Activated CD4-positive, alpha-beta T cell treated with anti-CD3 and anti-CD28 coated beads for 36 hours (primary cell): ENCODE measurements at regions not wholly inside any gene's neighbourhood (a gene's known extent, or its start where the extent isn't known, plus 50 kb on each side); places are given as distances from the start of the nearest gene placed in this dataset.

Experiments
- ATAC-seq: fragments of 200-7000 bp; cut with Tn5 transposase; one replicate; pipeline ENCODE4 v1.10.0; 2021; ENCODE audit warnings: mild to moderate bottlenecking, moderate library complexity
- CTCF ChIA-PET: fragments of 350-600 bp; sonication (Branson Sonifier 250); formaldehyde crosslinking; loops from one replicate; lab custom pipeline; 2021; ENCODE audit warnings: antibody characterized with exemption; lab: Charles Lee
- POLR2A ChIA-PET: fragments of 350-600 bp; sonication (Branson Sonifier 250); formaldehyde crosslinking; loops from one replicate; lab custom pipeline; 2021; ENCODE audit warnings: antibody characterized with exemption, inconsistent platforms; lab: Charles Lee
- DNase-seq: peaks from one replicate; pipeline ENCODE4 v3.0.0-alpha.2; 2020
- H3K27ac Mint-ChIP-seq: one replicate; pipeline ENCODE4 v1.8.0; 2021; ENCODE audit warnings: mixed read lengths
- H3K27me3 Mint-ChIP-seq: one replicate; pipeline ENCODE4 v1.8.0; 2021; ENCODE audit warnings: mixed read lengths
- H3K36me3 Mint-ChIP-seq: one replicate; pipeline ENCODE4 v1.8.0; 2021; ENCODE audit warnings: low read depth, mixed read lengths
- H3K4me1 Mint-ChIP-seq: one replicate; pipeline ENCODE4 v1.8.0; 2021; ENCODE audit warnings: mixed read lengths
- H3K4me3 Mint-ChIP-seq: one replicate; pipeline ENCODE4 v1.8.0; 2021; ENCODE audit warnings: mild to moderate bottlenecking, moderate library complexity, mixed read lengths
- H3K9me3 Mint-ChIP-seq: one replicate; pipeline ENCODE4 v1.8.0; 2021; ENCODE audit warnings: low read depth, mixed read lengths
- intact Hi-C, 2 experiments: fragments of 100-400 bp; cut with DNase I in 1 of 2; cut with micrococcal nuclease in 1 of 2; formaldehyde crosslinking; loops; one replicate each; pipeline versions ENCODE4 v1.14.2 to v1.15.1; 2022 to 2024; cut with DNase I, micrococcal nuclease

DNA sequence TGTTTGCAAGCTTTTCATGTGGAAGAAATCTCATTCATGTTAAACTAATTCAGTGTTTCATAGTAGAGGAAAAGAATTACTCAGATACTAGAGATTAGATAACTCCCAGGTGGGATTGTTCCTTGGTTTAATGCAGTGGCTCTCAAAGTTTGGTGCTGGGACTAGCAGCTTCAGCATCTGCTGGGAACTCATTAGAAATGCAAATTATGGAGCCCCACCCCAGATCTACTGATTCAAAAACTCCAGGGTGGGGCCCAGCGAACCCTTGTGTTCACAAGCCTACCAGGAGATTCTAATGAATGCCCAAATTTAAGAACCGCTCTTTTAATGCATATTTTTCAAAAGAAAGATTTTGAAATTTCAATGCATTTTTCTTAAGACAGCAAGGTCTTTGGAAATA is 253.4 kb upstream of the CNTNAP4 start:
- ChIA-PET CTCF (interaction anchor here (0.6 to 1.0 kb wide), 2 partner anchors 10 to 139 kb away, joined by 3 read pairs; no protein-coding TSS in a partner anchor), POLR2A (no interaction called here)
- DNase-seq (no peak), ATAC-seq (no peak)
- Mint-ChIP-seq H3K27me3 (no peaks in the 10 kb centered on the region), H3K4me3 (no peak overlapping the region), H3K9me3 (no peaks in the 10 kb centered on the region), H3K4me1 (no peaks in the 10 kb centered on the region), H3K36me3 (no peaks in the 10 kb centered on the region), H3K27ac (no peak overlapping the region)
- intact Hi-C loops, result no loop called here

DNA sequence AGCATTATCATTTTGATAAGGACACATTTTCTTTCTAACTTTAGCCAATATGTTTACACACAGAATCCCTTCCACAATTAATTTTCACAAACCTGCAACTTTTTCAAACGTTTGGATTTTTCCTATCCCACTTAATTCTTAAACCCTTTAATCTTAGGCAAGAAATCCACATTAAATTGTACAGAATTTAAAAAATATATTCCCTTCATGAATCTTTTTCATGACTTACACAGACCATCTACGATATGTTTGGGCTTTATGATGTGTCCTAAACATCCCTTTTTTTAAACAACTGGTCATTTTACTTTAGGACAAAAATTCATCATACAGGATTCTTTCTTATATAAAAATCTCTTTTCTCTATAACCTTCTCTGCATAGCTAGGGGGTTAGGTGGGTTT is 241.5 kb upstream of the CNTNAP4 start:
- Mint-ChIP-seq H3K9me3 (peaks cover 2% of the 10 kb centered on the region), H3K4me1 (no peaks in the 10 kb centered on the region), H3K4me3 (no peak overlapping the region), H3K36me3 (no peaks in the 10 kb centered on the region), H3K27me3 (no peaks in the 10 kb centered on the region), H3K27ac (no peak overlapping the region)
- POLR2A ChIA-PET, result no interaction called here
- ATAC-seq, result no peak
- DNase-seq, result no peak
- CTCF ChIA-PET, result no interaction called here
- intact Hi-C loops, result no loop called here

DNA sequence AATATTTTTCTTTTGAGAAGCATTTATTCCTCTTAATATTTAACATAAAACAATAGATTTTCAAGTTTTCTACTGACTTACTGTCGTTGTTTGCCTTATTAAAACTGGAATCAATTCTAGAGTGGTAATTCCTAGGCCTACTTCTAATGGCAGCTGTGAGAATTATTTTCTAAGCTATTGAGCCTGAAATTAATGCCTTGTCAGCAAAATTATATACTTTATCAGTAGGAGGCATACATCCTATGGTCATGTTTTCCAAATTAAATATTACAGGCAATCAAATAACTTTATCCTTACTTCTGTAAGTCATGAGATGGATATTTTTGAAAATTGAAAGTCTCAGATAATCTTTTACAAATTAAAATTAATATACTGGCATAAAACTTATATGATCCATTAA is 239.1 kb upstream of the CNTNAP4 start:
- ChIA-PET CTCF (no interaction called here), POLR2A (no interaction called here)
- no peak overlapping the region for H3K27ac Mint-ChIP-seq
- DNase-seq (no peak), ATAC-seq (no peak)
- H3K27me3 Mint-ChIP-seq, result no peaks in the 10 kb centered on the region
- H3K9me3 Mint-ChIP-seq, result peaks cover 2% of the 10 kb centered on the region
- no peaks in the 10 kb centered on the region for H3K4me1 Mint-ChIP-seq
- no peaks in the 10 kb centered on the region for H3K36me3 Mint-ChIP-seq
- intact Hi-C loops, result no loop called here
- no peak overlapping the region for H3K4me3 Mint-ChIP-seq

DNA sequence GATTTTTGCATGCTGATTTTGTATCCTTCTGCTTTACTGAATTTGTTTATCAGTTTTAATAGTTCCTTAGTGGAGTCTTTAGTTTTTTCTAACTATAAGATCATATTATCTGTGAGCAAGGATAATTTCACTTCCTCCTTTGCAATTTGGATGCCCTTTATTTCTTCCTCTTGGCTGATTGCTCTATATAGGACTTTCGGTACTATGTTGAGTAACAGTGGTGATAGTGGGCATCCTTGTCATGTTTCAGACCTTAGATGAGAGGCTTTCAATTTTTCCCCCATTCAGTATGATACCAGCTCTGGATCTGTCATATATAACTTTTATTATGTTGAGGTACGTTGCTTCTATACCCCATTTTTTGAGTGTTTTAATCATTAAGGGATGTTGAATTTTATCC is 224.5 kb upstream of the CNTNAP4 start:
- DNase-seq (no peak), ATAC-seq (no peak)
- intact Hi-C loops, result no loop called here
- Mint-ChIP-seq H3K27ac (no peak overlapping the region), H3K36me3 (no peaks in the 10 kb centered on the region), H3K27me3 (no peaks in the 10 kb centered on the region), H3K4me3 (no peak overlapping the region), H3K9me3 (peaks cover 5% of the 10 kb centered on the region), H3K4me1 (no peaks in the 10 kb centered on the region)
- ChIA-PET CTCF (no interaction called here), POLR2A (no interaction called here)

DNA sequence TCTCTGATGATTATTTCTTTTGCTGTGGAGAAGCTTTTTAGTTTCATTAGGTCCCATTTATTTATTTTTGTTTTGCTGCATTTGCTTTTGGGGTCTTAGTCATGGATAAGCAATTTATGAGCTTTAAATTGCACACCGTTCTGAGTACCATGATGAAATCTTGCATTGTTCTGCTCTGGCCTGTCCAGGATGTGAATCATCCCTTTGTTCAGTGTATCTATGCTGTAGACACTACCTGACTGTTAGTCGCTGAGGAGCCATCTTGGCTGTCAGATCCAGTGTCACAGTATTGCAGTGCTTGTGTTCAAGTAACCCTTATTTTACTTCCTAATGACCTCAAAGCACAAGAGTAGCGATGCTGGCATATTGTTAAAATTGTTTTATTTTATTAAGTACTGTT is 218.0 kb upstream of the CNTNAP4 start:
- intact Hi-C loops, result no loop called here
- POLR2A ChIA-PET, result no interaction called here
- no peaks in the 10 kb centered on the region for H3K4me1 Mint-ChIP-seq
- DNase-seq, result no peak
- no peaks in the 10 kb centered on the region for H3K9me3 Mint-ChIP-seq
- H3K4me3 Mint-ChIP-seq, result no peak overlapping the region
- H3K27me3 Mint-ChIP-seq, result no peaks in the 10 kb centered on the region
- no peak for ATAC-seq
- H3K27ac Mint-ChIP-seq, result no peak overlapping the region
- CTCF ChIA-PET, result no interaction called here
- no peaks in the 10 kb centered on the region for H3K36me3 Mint-ChIP-seq

DNA sequence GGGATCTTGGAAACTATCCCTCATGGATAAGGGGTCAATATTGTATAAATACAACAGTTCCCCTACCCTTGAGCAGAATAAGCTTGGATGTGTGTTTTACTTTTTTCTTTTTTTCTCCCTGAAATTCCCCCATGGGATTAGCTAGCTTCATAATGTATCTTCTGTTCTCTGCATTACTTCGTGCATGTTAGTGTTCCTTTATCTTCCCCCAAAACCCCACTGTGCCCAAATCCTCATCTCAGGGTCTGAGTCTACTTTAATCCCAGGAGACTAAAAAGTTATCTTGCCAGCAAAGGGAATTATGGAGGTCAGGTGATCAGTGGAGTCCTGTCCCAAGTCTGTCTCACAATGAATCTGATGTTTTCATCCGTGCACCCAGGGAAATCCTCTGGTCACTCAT is 217.5 kb upstream of the CNTNAP4 start:
- no peaks in the 10 kb centered on the region for H3K27me3 Mint-ChIP-seq
- ChIA-PET CTCF (no interaction called here), POLR2A (no interaction called here)
- no peak overlapping the region for H3K27ac Mint-ChIP-seq
- no peaks in the 10 kb centered on the region for H3K36me3 Mint-ChIP-seq
- H3K4me3 Mint-ChIP-seq, result no peak overlapping the region
- intact Hi-C loops, result no loop called here
- ATAC-seq, result no peak
- no peak for DNase-seq
- no peaks in the 10 kb centered on the region for H3K9me3 Mint-ChIP-seq
- H3K4me1 Mint-ChIP-seq, result no peaks in the 10 kb centered on the region

- Mint-ChIP-seq H3K4me1 (no peaks in the 10 kb centered on the region), H3K9me3 (peaks cover 7% of the 10 kb centered on the region), H3K27me3 (peaks cover 2% of the 10 kb centered on the region), H3K27ac (no peak overlapping the region), H3K4me3 (no peak overlapping the region), H3K36me3 (no peaks in the 10 kb centered on the region)
- ChIA-PET CTCF (no interaction called here), POLR2A (no interaction called here)
- intact Hi-C loops, result loop anchor here in 1 of 2 experiments (10.0 kb wide), 1 partner anchor 87 kb away; no protein-coding TSS in a partner anchor
- DNase-seq (no peak), ATAC-seq (no peak)
Measured at GRCh38 chr16:76071690-76072089, 205.5 kb upstream of the CNTNAP4 start.

DNA sequence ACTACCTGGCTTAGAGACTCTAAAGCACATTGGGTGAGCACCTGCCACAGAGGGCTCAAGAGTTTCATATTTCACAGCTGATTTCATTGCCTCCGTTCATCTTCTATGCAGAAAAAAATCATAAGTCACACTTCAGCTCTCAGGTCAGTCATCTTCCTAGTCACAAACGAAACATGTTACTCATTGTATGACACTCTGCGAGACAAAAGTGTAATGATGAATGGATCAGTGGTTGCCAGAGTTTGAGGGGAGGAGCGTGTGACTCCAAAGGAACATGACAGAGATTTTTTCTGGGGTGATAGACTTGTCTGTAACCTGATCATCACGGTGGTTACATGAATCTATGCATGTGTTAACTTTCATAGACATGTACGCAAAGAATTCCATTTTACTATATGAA is 195.2 kb upstream of the CNTNAP4 start:
- no peak for ATAC-seq
- Mint-ChIP-seq H3K27ac (no peak overlapping the region), H3K9me3 (no peaks in the 10 kb centered on the region), H3K4me1 (no peaks in the 10 kb centered on the region), H3K27me3 (no peaks in the 10 kb centered on the region), H3K36me3 (no peaks in the 10 kb centered on the region), H3K4me3 (no peak overlapping the region)
- POLR2A ChIA-PET, result no interaction called here
- CTCF ChIA-PET, result no interaction called here
- DNase-seq, result no peak
- intact Hi-C loops, result loop anchor here in 1 of 2 experiments (10.0 kb wide), 1 partner anchor 53 kb away; no protein-coding TSS in a partner anchor

DNA sequence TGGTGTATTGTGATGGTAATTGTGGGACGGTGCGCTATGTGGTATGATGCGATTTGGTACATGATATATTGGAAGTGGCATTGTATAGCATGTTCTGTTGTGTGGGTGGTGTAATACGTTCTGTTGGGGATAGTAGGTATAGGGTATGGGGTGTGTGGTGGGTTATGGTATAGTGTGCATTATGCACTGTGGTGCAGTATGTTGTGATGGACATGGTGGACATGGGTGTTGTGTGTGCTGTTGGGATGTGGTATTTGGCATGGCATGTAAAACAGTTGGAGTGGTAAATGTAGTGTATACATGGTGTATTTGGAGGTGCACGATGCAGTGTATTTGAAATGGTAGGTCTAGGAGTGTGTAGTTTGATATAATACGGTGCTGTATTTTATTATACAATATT is 170.6 kb upstream of the CNTNAP4 start:
- Mint-ChIP-seq H3K27ac (no peak overlapping the region), H3K27me3 (no peaks in the 10 kb centered on the region), H3K9me3 (peaks cover 8% of the 10 kb centered on the region), H3K36me3 (no peaks in the 10 kb centered on the region), H3K4me1 (no peaks in the 10 kb centered on the region), H3K4me3 (no peak overlapping the region)
- ATAC-seq, result no peak
- no peak for DNase-seq
- POLR2A ChIA-PET, result no interaction called here
- intact Hi-C loops, result no loop called here
- CTCF ChIA-PET, result no interaction called here

- H3K4me3 Mint-ChIP-seq, result no peak overlapping the region
- no peak for ATAC-seq
- peaks cover 2% of the 10 kb centered on the region for H3K9me3 Mint-ChIP-seq
- H3K36me3 Mint-ChIP-seq, result no peaks in the 10 kb centered on the region
- no peak for DNase-seq
- CTCF ChIA-PET, result no interaction called here
- H3K27me3 Mint-ChIP-seq, result no peaks in the 10 kb centered on the region
- H3K27ac Mint-ChIP-seq, result no peak overlapping the region
- intact Hi-C loops, result no loop called here
- POLR2A ChIA-PET, result no interaction called here
- no peaks in the 10 kb centered on the region for H3K4me1 Mint-ChIP-seq
Measured at GRCh38 chr16:76108460-76108859, 168.7 kb upstream of the CNTNAP4 start.

- H3K4me3 Mint-ChIP-seq, result no peak overlapping the region
- POLR2A ChIA-PET, result no interaction called here
- H3K27ac Mint-ChIP-seq, result no peak overlapping the region
- DNase-seq, result no peak
- H3K4me1 Mint-ChIP-seq, result no peaks in the 10 kb centered on the region
- no peaks in the 10 kb centered on the region for H3K36me3 Mint-ChIP-seq
- H3K9me3 Mint-ChIP-seq, result peaks cover 5% of the 10 kb centered on the region
- ATAC-seq, result no peak
- intact Hi-C loops, result no loop called here
- no peaks in the 10 kb centered on the region for H3K27me3 Mint-ChIP-seq
- CTCF ChIA-PET, result no interaction called here
Measured at GRCh38 chr16:76114681-76115080, 162.5 kb upstream of the CNTNAP4 start.

GRCh38 chr16:76118344-76118743 is 158.9 kb upstream of the CNTNAP4 start:
- no peak for DNase-seq
- Mint-ChIP-seq H3K27ac (no peak overlapping the region), H3K4me3 (no peak overlapping the region), H3K27me3 (no peaks in the 10 kb centered on the region), H3K4me1 (no peaks in the 10 kb centered on the region), H3K36me3 (no peaks in the 10 kb centered on the region), H3K9me3 (peaks cover 3% of the 10 kb centered on the region)
- POLR2A ChIA-PET, result no interaction called here
- ATAC-seq, result no peak
- CTCF ChIA-PET, result interaction anchor here (0.8 kb wide), 1 partner anchor 355 kb away, joined by 3 read pairs; no protein-coding TSS in a partner anchor
- intact Hi-C loops, result no loop called here

DNA sequence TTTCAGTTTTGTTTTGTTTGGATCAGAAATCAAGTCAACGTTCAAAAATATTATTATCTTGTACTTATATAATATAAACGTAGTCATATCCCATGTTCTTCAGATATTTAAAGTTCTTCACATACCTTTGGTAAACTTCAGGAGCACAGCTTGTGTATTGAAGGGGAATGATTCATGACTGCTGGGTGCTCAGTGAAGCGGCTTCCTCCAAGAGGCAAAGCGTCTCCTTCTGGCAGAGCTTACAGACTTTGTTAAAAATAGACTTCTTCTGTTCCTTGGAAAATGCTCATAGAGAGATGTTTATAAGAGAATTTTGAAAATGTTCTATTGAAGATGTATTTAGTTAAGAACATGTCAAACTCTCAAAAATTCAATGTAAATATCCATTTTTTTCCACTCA is 155.6 kb upstream of the CNTNAP4 start:
- no peaks in the 10 kb centered on the region for H3K36me3 Mint-ChIP-seq
- intact Hi-C loops, result no loop called here
- ATAC-seq (no peak), DNase-seq (no peak)
- CTCF ChIA-PET, result no interaction called here
- no peak overlapping the region for H3K27ac Mint-ChIP-seq
- POLR2A ChIA-PET, result no interaction called here
- no peaks in the 10 kb centered on the region for H3K4me1 Mint-ChIP-seq
- no peak overlapping the region for H3K4me3 Mint-ChIP-seq
- H3K27me3 Mint-ChIP-seq, result no peaks in the 10 kb centered on the region
- peaks cover 3% of the 10 kb centered on the region for H3K9me3 Mint-ChIP-seq
